ENCODE measurements at regions not wholly inside any gene's neighbourhood (a gene's known extent, or its start where the extent isn't known, plus 50 kb on each side); places are given as distances from the start of the nearest gene placed in this dataset.

DNA sequence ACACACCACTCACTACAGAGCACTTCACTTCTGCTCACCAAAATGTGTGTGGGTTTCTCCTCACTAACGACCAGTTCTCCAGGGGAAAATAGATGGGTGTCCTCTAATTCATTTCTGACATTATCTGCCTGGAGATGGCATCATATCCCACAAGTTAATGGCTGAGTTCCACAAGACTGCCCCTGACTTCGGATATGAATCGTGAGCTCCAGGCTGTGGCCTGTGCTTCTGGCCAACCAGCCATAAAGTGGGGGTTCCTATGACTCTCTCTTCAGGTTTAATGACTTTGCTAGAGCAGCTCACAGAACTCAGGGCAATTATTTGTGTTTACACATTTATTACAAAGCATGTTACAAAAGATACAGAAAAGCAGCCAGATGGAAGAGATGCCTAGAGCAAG lies 113.0 kb upstream of the SYT13 start:
- DNase-seq (ENCODE audit: insufficient read length, low spot score), result no peak
- TF ChIP-seq POU2F2 (IDR thresholded peaks at IDR 0.05; ENCODE audit: low read depth, low read length) (no peak), PAX5 (IDR thresholded peaks at IDR 0.05; ENCODE audit: insufficient read depth, low read length, severe bottlenecking) (no peak)
- no peak for FAIRE-seq

- DNase-seq (ENCODE audit: insufficient read length, low spot score) (no peak), FAIRE-seq (no peak)
- TF ChIP-seq SPI1 (IDR thresholded peaks at IDR 0.05; ENCODE audit: low read depth, low read length), result no peak
- TF ChIP-seq POLR2AphosphoS5 (IDR thresholded peaks at IDR 0.05; ENCODE audit: low read depth, low read length), result no peak
These were observed 112.2 kb upstream of the SYT13 start for GRCh38 chr11:45398325-45398724.

GRCh38 chr11:45396394-45396793 lies 110.3 kb upstream of the SYT13 start:
- TF ChIP-seq POLR2AphosphoS5 (IDR thresholded peaks at IDR 0.05; ENCODE audit: low read depth, low read length) (no peak), PAX5 (IDR thresholded peaks at IDR 0.05; ENCODE audit: insufficient read depth, low read length, severe bottlenecking) (no peak), POLR2A (IDR thresholded peaks at IDR 0.05; ENCODE audit: low read depth, low read length) (no peak), SPI1 (IDR thresholded peaks at IDR 0.05; ENCODE audit: low read depth, low read length) (no peak), TAF1 (IDR thresholded peaks at IDR 0.05; ENCODE audit: low read depth, low read length) (no peak), POU2F2 (IDR thresholded peaks at IDR 0.05; ENCODE audit: low read depth, low read length) (no peak)
- DNase-seq (ENCODE audit: insufficient read length, low spot score) (no peak), FAIRE-seq (no peak)

DNA sequence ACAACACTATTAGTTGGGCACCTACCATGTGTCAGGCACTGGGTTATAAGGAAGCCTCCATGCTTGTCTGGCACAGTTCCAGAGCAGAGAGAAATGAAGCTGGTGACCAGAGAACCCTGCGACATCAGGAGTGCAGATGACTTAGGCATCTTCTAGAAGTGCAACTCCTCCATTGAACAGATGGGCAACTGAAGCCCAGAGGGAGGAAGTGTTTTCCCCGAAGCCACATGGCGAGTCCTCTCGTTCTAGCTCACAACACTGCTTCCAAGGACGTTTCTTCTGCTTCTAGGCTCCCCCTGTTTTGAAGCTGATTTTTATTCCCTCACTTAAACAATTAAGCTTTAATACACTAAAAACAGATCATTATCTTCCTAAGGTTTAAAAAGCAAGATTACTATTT lies 109.8 kb upstream of the SYT13 start:
- no peak for TF ChIP-seq POLR2A (IDR thresholded peaks at IDR 0.05; ENCODE audit: low read depth, low read length)
- TF ChIP-seq POLR2AphosphoS5 (IDR thresholded peaks at IDR 0.05; ENCODE audit: low read depth, low read length), result no peak
- no peak for TF ChIP-seq TAF1 (IDR thresholded peaks at IDR 0.05; ENCODE audit: low read depth, low read length)
- TF ChIP-seq SPI1 (IDR thresholded peaks at IDR 0.05; ENCODE audit: low read depth, low read length), result no peak
- no peak for TF ChIP-seq POU2F2 (IDR thresholded peaks at IDR 0.05; ENCODE audit: low read depth, low read length)
- no peak for TF ChIP-seq PAX5 (IDR thresholded peaks at IDR 0.05; ENCODE audit: insufficient read depth, low read length, severe bottlenecking)
- no peak for DNase-seq (ENCODE audit: insufficient read length, low spot score)
- FAIRE-seq, result no peak

- DNase-seq (ENCODE audit: insufficient read length, low spot score), result no peak
- no peak for TF ChIP-seq POLR2AphosphoS5 (IDR thresholded peaks at IDR 0.05; ENCODE audit: low read depth, low read length)
- no peak for TF ChIP-seq TAF1 (IDR thresholded peaks at IDR 0.05; ENCODE audit: low read depth, low read length)
- TF ChIP-seq POLR2A (IDR thresholded peaks at IDR 0.05; ENCODE audit: low read depth, low read length), result no peak
- no peak for TF ChIP-seq SPI1 (IDR thresholded peaks at IDR 0.05; ENCODE audit: low read depth, low read length)
- no peak for TF ChIP-seq POU2F2 (IDR thresholded peaks at IDR 0.05; ENCODE audit: low read depth, low read length)
- no peak for TF ChIP-seq PAX5 (IDR thresholded peaks at IDR 0.05; ENCODE audit: insufficient read depth, low read length, severe bottlenecking)
- no peak for FAIRE-seq
These were observed 109.3 kb upstream of the SYT13 start for GRCh38 chr11:45395421-45395820.

- no peak for DNase-seq (ENCODE audit: insufficient read length, low spot score)
- TF ChIP-seq POU2F2 (IDR thresholded peaks at IDR 0.05; ENCODE audit: low read depth, low read length) (no peak), TAF1 (IDR thresholded peaks at IDR 0.05; ENCODE audit: low read depth, low read length) (no peak), SPI1 (IDR thresholded peaks at IDR 0.05; ENCODE audit: low read depth, low read length) (no peak), POLR2AphosphoS5 (IDR thresholded peaks at IDR 0.05; ENCODE audit: low read depth, low read length) (no peak), POLR2A (IDR thresholded peaks at IDR 0.05; ENCODE audit: low read depth, low read length) (no peak), PAX5 (IDR thresholded peaks at IDR 0.05; ENCODE audit: insufficient read depth, low read length, severe bottlenecking) (no peak)
- FAIRE-seq, result no peak
These were observed 108.3 kb upstream of the SYT13 start for GRCh38 chr11:45394294-45395085.

DNA sequence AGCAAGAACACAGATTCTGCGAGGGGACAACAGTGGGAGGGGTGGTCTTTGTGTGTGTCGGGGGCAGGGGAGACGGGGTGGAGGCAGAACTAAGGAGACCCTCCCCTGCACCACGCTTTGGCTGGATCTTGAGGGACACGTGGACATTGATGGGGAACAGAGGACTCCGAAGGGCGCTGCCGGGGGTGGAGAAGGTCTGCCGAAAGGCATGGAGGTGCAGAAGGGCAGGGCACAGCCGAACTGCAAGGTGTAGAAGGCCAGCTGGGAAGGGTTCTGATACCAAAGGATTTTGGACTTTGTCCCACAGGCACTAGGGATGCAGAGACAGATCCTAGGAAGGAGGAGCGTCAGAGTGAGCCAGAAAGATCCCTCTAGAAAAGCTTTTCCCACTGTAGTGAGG lies 107.7 kb upstream of the SYT13 start:
- DNase-seq (ENCODE audit: insufficient read length, low spot score) (no peak), FAIRE-seq (no peak)
- TF ChIP-seq TAF1 (IDR thresholded peaks at IDR 0.05; ENCODE audit: low read depth, low read length) (no peak), POLR2AphosphoS5 (IDR thresholded peaks at IDR 0.05; ENCODE audit: low read depth, low read length) (no peak), POLR2A (IDR thresholded peaks at IDR 0.05; ENCODE audit: low read depth, low read length) (no peak), PAX5 (IDR thresholded peaks at IDR 0.05; ENCODE audit: insufficient read depth, low read length, severe bottlenecking) (no peak), SPI1 (IDR thresholded peaks at IDR 0.05; ENCODE audit: low read depth, low read length) (no peak), POU2F2 (IDR thresholded peaks at IDR 0.05; ENCODE audit: low read depth, low read length) (no peak)

GRCh38 chr11:45393334-45393733 lies 107.2 kb upstream of the SYT13 start:
- no peak for DNase-seq (ENCODE audit: insufficient read length, low spot score)
- no peak for FAIRE-seq
- TF ChIP-seq PAX5 (IDR thresholded peaks at IDR 0.05; ENCODE audit: insufficient read depth, low read length, severe bottlenecking) (no peak), SPI1 (IDR thresholded peaks at IDR 0.05; ENCODE audit: low read depth, low read length) (no peak), TAF1 (IDR thresholded peaks at IDR 0.05; ENCODE audit: low read depth, low read length) (no peak), POLR2A (IDR thresholded peaks at IDR 0.05; ENCODE audit: low read depth, low read length) (no peak), POLR2AphosphoS5 (IDR thresholded peaks at IDR 0.05; ENCODE audit: low read depth, low read length) (no peak)

- FAIRE-seq, result no peak
- no peak for DNase-seq (ENCODE audit: insufficient read length, low spot score)
- TF ChIP-seq POU2F2 (IDR thresholded peaks at IDR 0.05; ENCODE audit: low read depth, low read length), result no peak
- TF ChIP-seq SPI1 (IDR thresholded peaks at IDR 0.05; ENCODE audit: low read depth, low read length), result no peak
- TF ChIP-seq POLR2A (IDR thresholded peaks at IDR 0.05; ENCODE audit: low read depth, low read length), result no peak
- no peak for TF ChIP-seq POLR2AphosphoS5 (IDR thresholded peaks at IDR 0.05; ENCODE audit: low read depth, low read length)
- no peak for TF ChIP-seq PAX5 (IDR thresholded peaks at IDR 0.05; ENCODE audit: insufficient read depth, low read length, severe bottlenecking)
- TF ChIP-seq TAF1 (IDR thresholded peaks at IDR 0.05; ENCODE audit: low read depth, low read length), result no peak
These were observed 106.5 kb upstream of the SYT13 start for GRCh38 chr11:45392591-45393091.

GRCh38 chr11:45392154-45392553 lies 106.0 kb upstream of the SYT13 start:
- FAIRE-seq (no peak), DNase-seq (ENCODE audit: insufficient read length, low spot score) (no peak)
- TF ChIP-seq TAF1 (IDR thresholded peaks at IDR 0.05; ENCODE audit: low read depth, low read length) (no peak), POLR2A (IDR thresholded peaks at IDR 0.05; ENCODE audit: low read depth, low read length) (no peak), PAX5 (IDR thresholded peaks at IDR 0.05; ENCODE audit: insufficient read depth, low read length, severe bottlenecking) (no peak), POLR2AphosphoS5 (IDR thresholded peaks at IDR 0.05; ENCODE audit: low read depth, low read length) (no peak), POU2F2 (IDR thresholded peaks at IDR 0.05; ENCODE audit: low read depth, low read length) (no peak), SPI1 (IDR thresholded peaks at IDR 0.05; ENCODE audit: low read depth, low read length) (no peak)
